SK-N-SH (cell line): ENCODE measurements at regions not wholly inside any gene's neighbourhood (a gene's known extent, or its start where the extent isn't known, plus 50 kb on each side); places are given as distances from the start of the nearest gene placed in this dataset.

Experiments used
- CTCF ChIA-PET: fragments of 300-600, 350-600 bp; formaldehyde crosslinking; extraction: SDS; loops from one replicate; lab custom pipeline; 2021; lab: Yijun Ruan, JAX
- POLR2A ChIA-PET: fragments of 350-600 bp; sonication (Branson Sonifier 250); formaldehyde crosslinking; extraction: SDS; loops from one replicate; lab custom pipeline; 2020; ENCODE audit warnings: antibody characterized with exemption, inconsistent platforms; lab: Yijun Ruan, JAX
- DNase-seq: peaks from one replicate; pipeline ENCODE4 v3.0.0; 2012
- H2AFZ ChIP-seq: fragments of 200-600 bp; sonication (generic); 2 replicates; pipeline ENCODE4 v1.8.1; 2016; ENCODE audit warnings: antibody characterized with exemption, mild to moderate bottlenecking, low read depth
- H3F3A ChIP-seq: fragments of 200-600 bp; sonication (generic); replicated peaks from 2 replicates; pipeline ENCODE3; 2016; ENCODE audit warnings: antibody characterized with exemption, mild to moderate bottlenecking; ENCODE audit not compliant: insufficient read depth
- H3K27ac ChIP-seq, 2 experiments: fragments of 200-500 bp in 1 of 2; fragments of 200-600 bp in 1 of 2; sonication (Bioruptor generic) in 1 of 2; sonication (generic), shearing (Covaris generic) in 1 of 2; 2 replicates each; pipeline versions ENCODE4 v1.5.1 to v1.6.1; 2014 to 2016; ENCODE audit warnings: low read depth in 2 of 2, inconsistent platforms in 1 of 2, low read length in 1 of 2, mild to moderate bottlenecking in 1 of 2, mixed read lengths in 1 of 2
- H3K27me3 ChIP-seq: fragments of 200-600 bp; sonication (generic), shearing (Covaris generic); 2 replicates; pipeline ENCODE4 v1.6.1; 2016; ENCODE audit warnings: mixed run types; ENCODE audit not compliant: insufficient read depth
- H3K36me3 ChIP-seq, 2 experiments: fragments of 200-500 bp in 1 of 2; fragments of 200-600 bp in 1 of 2; sonication (Bioruptor generic) in 1 of 2; sonication (generic) in 1 of 2; replicated peaks in 1 of 2; 2 replicates each; pipeline versions ENCODE3 to v1.5.1; 2014 to 2016; ENCODE audit warnings: low read length in 1 of 2, mild to moderate bottlenecking in 1 of 2; ENCODE audit not compliant: insufficient read depth in 2 of 2, control insufficient read depth in 1 of 2
- H3K4me1 ChIP-seq, 2 experiments: fragments of 200-500 bp in 1 of 2; fragments of 200-600 bp in 1 of 2; sonication (Bioruptor generic) in 1 of 2; sonication (generic), shearing (Covaris generic) in 1 of 2; 2 replicates each; pipeline versions ENCODE4 v1.5.1 to v1.6.1; 2014 to 2016; ENCODE audit warnings: low read depth in 1 of 2, low read length in 1 of 2, mixed run types in 1 of 2; ENCODE audit not compliant: insufficient read depth in 2 of 2, control insufficient read depth in 1 of 2
- H3K4me2 ChIP-seq: fragments of 200-600 bp; sonication (generic), shearing (Covaris generic); 2 replicates; pipeline ENCODE4 v1.6.1; 2017; ENCODE audit warnings: mixed run types
- H3K4me3 ChIP-seq, 2 experiments: fragments of 200-500 bp in 1 of 2; fragments of 200-600 bp in 1 of 2; sonication (Bioruptor generic) in 1 of 2; sonication (generic), shearing (Covaris generic) in 1 of 2; 2 replicates each; pipeline versions ENCODE4 v1.5.1 to v1.8.1; 2014 to 2016; ENCODE audit warnings: low read depth in 2 of 2, inconsistent platforms in 1 of 2, low read length in 1 of 2, mild to moderate bottlenecking in 1 of 2, mixed read lengths in 1 of 2, moderate library complexity in 1 of 2
- H3K79me2 ChIP-seq: fragments of 200-600 bp; sonication (generic); 2 replicates; pipeline ENCODE4 v1.8.1; 2017; ENCODE audit warnings: mild to moderate bottlenecking; ENCODE audit not compliant: insufficient read depth
- H3K9ac ChIP-seq: fragments of 200-600 bp; sonication (generic); 2 replicates; pipeline ENCODE4 v1.6.1; 2017; ENCODE audit warnings: mixed run types
- H3K9me2 ChIP-seq: fragments of 200-600 bp; sonication (generic); 2 replicates; pipeline ENCODE4 v1.6.1; 2017; ENCODE audit warnings: mixed run types
- H3K9me3 ChIP-seq: fragments of 200-600 bp; sonication (generic); 2 replicates; pipeline ENCODE4 v1.6.1; 2017; ENCODE audit warnings: mixed run types, mild to moderate bottlenecking, moderate library complexity
- H4K20me1 ChIP-seq: fragments of 200-600 bp; sonication (generic); 2 replicates; pipeline ENCODE4 v1.6.1; 2017; ENCODE audit warnings: mild to moderate bottlenecking, mixed run types; ENCODE audit not compliant: insufficient read depth
- CTCF ChIP-seq: fragments of 200-600 bp; sonication (generic); IDR thresholded peaks from 2 replicates; pipeline ENCODE4 v1.6.1; 2017; ENCODE audit warnings: antibody characterized with exemption, mild to moderate bottlenecking, moderate library complexity
- EP300 ChIP-seq, 2 experiments: IDR thresholded peaks; 2 replicates each; pipeline versions ENCODE4 v1.4.0 to v1.6.1; 2012; ENCODE audit warnings: borderline replicate concordance in 1 of 2, low read depth in 1 of 2, low read length in 1 of 2
- EZH2phosphoT487 ChIP-seq: fragments of 200-600 bp; sonication (generic); IDR thresholded peaks from 2 replicates; pipeline ENCODE4 v1.6.1; 2017; ENCODE audit warnings: low read depth, mixed run types, mild to moderate bottlenecking, antibody characterized with exemption, moderate library complexity, borderline replicate concordance
- FOSL2 ChIP-seq: IDR thresholded peaks from 2 replicates; pipeline ENCODE4 v1.4.0; 2012; ENCODE audit warnings: low read depth, mild to moderate bottlenecking, moderate library complexity, borderline replicate concordance
- FOXJ3 ChIP-seq: sonication (generic); formaldehyde crosslinking; IDR thresholded peaks from 2 replicates; pipeline ENCODE4 v1.5.1; 2020; ENCODE audit warnings: mild to moderate bottlenecking, missing genetic modification reagents
- FOXM1 ChIP-seq: IDR thresholded peaks from 2 replicates; pipeline ENCODE4 v1.4.0; 2012; ENCODE audit warnings: low read depth, mild to moderate bottlenecking
- GABPA ChIP-seq: IDR thresholded peaks from 2 replicates; pipeline ENCODE4 v1.4.0; 2012; ENCODE audit warnings: low read depth, mild to moderate bottlenecking
- IRF3 ChIP-seq: fragments of 150-350 bp; IDR thresholded peaks from 2 replicates; pipeline ENCODE4 v1.6.1; 2016; ENCODE audit warnings: mild to moderate bottlenecking, low read depth, low read length
- NFIC ChIP-seq: IDR thresholded peaks from 2 replicates; pipeline ENCODE4 v1.4.0; 2012; ENCODE audit warnings: borderline replicate concordance
- RAD21 ChIP-seq: IDR thresholded peaks from 2 replicates; pipeline ENCODE4 v1.6.1; 2012; ENCODE audit warnings: mild to moderate bottlenecking, low read length
- REST ChIP-seq: IDR thresholded peaks from 2 replicates; pipeline ENCODE4 v1.6.1; 2012; ENCODE audit warnings: mild to moderate bottlenecking, low read depth, low read length, moderate library complexity
- RFX5 ChIP-seq: IDR thresholded peaks from 2 replicates; pipeline ENCODE4 v1.6.1; 2012; ENCODE audit warnings: mild to moderate bottlenecking, improper control_type of control experiment, low read length
- RXRA ChIP-seq: IDR thresholded peaks from 2 replicates; pipeline ENCODE4 v1.4.0; 2012; ENCODE audit warnings: low read depth, mild to moderate bottlenecking, borderline replicate concordance
- SMC3 ChIP-seq: IDR thresholded peaks from 2 replicates; pipeline ENCODE4 v1.6.1; 2012; ENCODE audit warnings: low read depth, low read length, improper control_type of control experiment
- TCF12 ChIP-seq: IDR thresholded peaks from 2 replicates; pipeline ENCODE4 v1.4.0; 2012
- TEAD4 ChIP-seq: IDR thresholded peaks from 2 replicates; pipeline ENCODE4 v1.4.0; 2012; ENCODE audit warnings: mild to moderate bottlenecking, borderline replicate concordance; ENCODE audit not compliant: insufficient read depth
- USF2 ChIP-seq: fragments of 150-350 bp; IDR thresholded peaks from 2 replicates; pipeline ENCODE4 v1.6.1; 2017; ENCODE audit warnings: antibody characterized with exemption, low read length, low read depth, borderline replicate concordance
- YY1 ChIP-seq: IDR thresholded peaks from 2 replicates; pipeline ENCODE4 v1.4.0; 2012; ENCODE audit warnings: low read depth, mild to moderate bottlenecking
- WGBS: methylation state at CpG from one replicate; pipeline ENCODE4 v1.1.6; 2017; ENCODE audit warnings: low lambda C conversion rate; 5-methylcytosine and 5-hydroxymethylcytosine counted together

GRCh38 chrX:42684065-42684464 is 93.9 kb downstream of the PPP1R2C start (continued):
- no peak for TF ChIP-seq IRF3
- TF ChIP-seq EP300 (IDR thresholded peaks at IDR 0.05; ENCODE audit: borderline replicate concordance in 1 of 2, low read depth in 1 of 2, low read length in 1 of 2), result no peak
- no peak for TF ChIP-seq EZH2phosphoT487
- no peak for TF ChIP-seq FOXJ3 (CRISPR knock-in tag)

- ChIA-PET CTCF (no interaction called here), POLR2A (no interaction called here)
- TF ChIP-seq REST (no peak), RFX5 (no peak), SMC3 (no peak), IRF3 (no peak), TEAD4 (no peak), RXRA (no peak), TCF12 (no peak), NFIC (no peak), RAD21 (no peak), USF2 (no peak), GABPA (no peak), FOXJ3 (CRISPR knock-in tag) (no peak), FOSL2 (no peak), YY1 (no peak), FOXM1 (no peak), CTCF (no peak)
- Histone ChIP-seq H3K9me2 (no peaks in the 10 kb centered on the region), H3K9me3 (no peaks in the 10 kb centered on the region), H3K36me3 (no peaks in the 10 kb centered on the region), H3K27ac (no peak overlapping the region), H2AFZ (no peak overlapping the region), H3K79me2 (no peaks in the 10 kb centered on the region), H3F3A (no peaks in the 10 kb centered on the region), H3K9ac (no peak overlapping the region), H3K4me2 (no peak overlapping the region), H3K4me3 (no peak overlapping the region), H4K20me1 (no peaks in the 10 kb centered on the region), H3K27me3 (no peaks in the 10 kb centered on the region; the same call in 1 of the 2 replicates), H3K4me1 (no peaks in the 10 kb centered on the region)
- 11% methylated on average over 2 of the region's 2 CpGs for WGBS
- DNase-seq, result no peak
These were observed 97.3 kb downstream of the PPP1R2C start for GRCh38 chrX:42680666-42681065.
